HG02973 (cell line): ENCODE measurements at regions not wholly inside any gene's neighbourhood (a gene's known extent, or its start where the extent isn't known, plus 50 kb on each side); places are given as distances from the start of the nearest gene placed in this dataset.
"Not testable (repeated sequence)": the region's sequence is repeated elsewhere in the genome, so short reads cannot be mapped to it uniquely, and the experiment has no call there.

Experiments
- ATAC-seq: cut with Tn5 transposase; IDR thresholded peaks from one replicate; pipeline ENCODE4 v1.9.1; 2021; ENCODE audit warnings: moderate library complexity; ENCODE audit not compliant: unreplicated experiment

GRCh38 chr7:98727146-98727709 lies 110.1 kb downstream of the NPTX2 start:
- ATAC-seq: no peak

DNA sequence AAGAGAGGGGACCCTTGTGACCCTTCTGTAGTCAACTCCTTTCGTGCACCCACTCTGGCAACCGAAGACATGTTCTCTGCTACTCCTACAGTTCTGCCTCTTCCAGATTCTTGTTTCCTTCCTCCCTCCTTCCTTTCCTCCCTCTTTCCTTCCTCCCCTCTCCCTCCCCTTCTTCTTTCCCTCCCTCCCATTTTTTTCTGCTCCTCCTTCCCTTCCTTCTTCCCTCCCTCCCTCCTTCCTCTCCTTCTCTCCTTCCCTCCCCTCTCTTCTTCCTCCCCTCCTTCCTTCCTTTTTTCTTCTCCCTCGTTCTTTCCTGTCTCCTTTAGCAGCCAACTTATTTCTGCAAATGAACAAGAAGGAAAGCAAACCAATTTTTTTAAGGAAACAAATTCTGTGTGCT lies 111.5 kb downstream of the NPTX2 start:
- no peak for ATAC-seq

DNA sequence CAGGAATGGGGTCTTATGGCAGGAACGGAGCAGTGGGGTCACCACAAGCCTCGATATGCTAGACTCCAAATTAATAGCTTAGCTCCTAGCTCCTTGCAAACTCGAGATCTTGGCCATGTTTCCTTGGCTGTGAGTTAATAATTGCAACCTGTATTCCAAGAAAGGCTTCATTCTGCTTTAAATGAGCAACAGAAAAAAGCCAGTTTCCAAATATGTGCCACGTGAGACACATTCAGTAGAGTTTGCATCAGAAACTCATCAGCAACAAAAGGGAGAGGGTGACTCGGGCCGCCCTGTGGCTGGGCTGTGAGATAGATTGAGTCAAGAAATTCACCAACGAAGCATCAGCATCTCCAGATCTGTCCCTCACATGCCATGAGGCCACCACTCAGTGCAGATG lies 112.0 kb downstream of the NPTX2 start:
- no peak for ATAC-seq

- no peak for ATAC-seq
Measured at GRCh38 chr7:98730326-98730725, 113.2 kb downstream of the NPTX2 start.

DNA sequence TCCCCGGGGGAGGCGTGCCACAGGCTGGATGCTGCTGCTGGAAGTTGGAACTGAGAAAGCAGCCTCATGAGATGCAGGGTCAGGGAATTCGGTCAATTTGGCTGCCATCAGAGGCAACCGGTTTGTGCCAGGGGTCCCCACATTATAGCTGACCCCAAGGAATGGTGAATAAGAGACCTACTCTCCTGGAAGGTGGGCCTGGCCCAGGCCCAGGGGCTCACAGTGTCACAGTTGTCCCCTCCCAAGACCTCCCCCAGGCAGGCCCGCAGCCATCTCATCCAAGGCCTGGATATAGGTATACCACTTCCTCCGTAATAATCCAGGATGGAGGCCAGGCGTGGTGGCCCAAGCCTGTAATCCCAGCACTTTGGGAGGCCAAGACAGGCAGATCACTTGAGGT lies 114.6 kb downstream of the NPTX2 start:
- no peak for ATAC-seq

- no peak for ATAC-seq
Measured at GRCh38 chr7:98733036-98733435, 116.0 kb downstream of the NPTX2 start.

- no peak for ATAC-seq
Measured at GRCh38 chr7:98735801-98736200, 118.7 kb downstream of the NPTX2 start.

- ATAC-seq: not testable (repeated sequence)
Measured at GRCh38 chr7:98736461-98736860, 119.4 kb downstream of the NPTX2 start.

- no peak for ATAC-seq
Measured at GRCh38 chr7:98737176-98737575, 120.1 kb downstream of the NPTX2 start.

DNA sequence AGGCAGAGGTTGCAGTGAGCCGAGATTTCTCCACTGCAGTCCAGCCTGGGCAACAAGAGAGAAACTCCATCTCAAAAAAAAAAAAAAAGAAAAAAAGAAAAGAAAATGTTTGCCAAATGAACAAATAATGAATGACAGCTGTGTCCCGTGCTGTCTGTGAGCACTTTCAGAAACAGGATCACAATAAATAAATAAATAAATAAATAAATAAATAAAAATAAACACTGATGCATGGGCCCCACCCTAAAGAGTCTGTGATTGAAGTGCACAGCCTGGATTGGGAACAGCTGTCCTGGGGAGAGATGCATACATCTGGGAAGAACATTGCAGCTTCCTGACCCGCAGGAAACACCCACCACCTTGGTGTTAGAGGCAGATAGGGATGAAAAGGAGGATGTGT lies 123.6 kb downstream of the NPTX2 start:
- no peak for ATAC-seq

- no peak for ATAC-seq
Measured at GRCh38 chr7:98745722-98746318, 124.0 kb downstream of the TMEM130 start.

DNA sequence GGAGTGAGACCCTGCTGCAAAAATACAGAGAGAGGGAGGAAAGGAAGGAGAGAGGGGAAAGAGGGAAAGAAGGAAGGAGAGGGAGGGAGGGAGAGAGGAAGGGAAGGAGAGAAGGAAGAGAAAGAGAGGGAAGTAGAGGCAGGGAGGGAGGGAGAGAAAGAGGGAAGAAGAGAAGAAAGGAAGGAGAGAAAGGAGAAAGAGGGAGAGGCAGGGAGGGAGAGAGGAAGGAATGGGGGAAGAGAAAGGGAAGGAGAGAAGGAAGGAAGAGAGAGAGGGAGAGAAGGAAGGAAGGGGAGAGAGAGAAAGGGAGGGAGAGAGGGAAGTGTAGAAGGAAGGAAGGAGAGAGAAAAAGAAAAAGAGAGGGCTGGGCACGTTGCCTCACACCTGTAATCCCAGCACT lies 121.7 kb downstream of the TMEM130 start:
- no peak for ATAC-seq

- ATAC-seq: no peak
Measured at GRCh38 chr7:98753176-98753575, 116.6 kb downstream of the TMEM130 start.

DNA sequence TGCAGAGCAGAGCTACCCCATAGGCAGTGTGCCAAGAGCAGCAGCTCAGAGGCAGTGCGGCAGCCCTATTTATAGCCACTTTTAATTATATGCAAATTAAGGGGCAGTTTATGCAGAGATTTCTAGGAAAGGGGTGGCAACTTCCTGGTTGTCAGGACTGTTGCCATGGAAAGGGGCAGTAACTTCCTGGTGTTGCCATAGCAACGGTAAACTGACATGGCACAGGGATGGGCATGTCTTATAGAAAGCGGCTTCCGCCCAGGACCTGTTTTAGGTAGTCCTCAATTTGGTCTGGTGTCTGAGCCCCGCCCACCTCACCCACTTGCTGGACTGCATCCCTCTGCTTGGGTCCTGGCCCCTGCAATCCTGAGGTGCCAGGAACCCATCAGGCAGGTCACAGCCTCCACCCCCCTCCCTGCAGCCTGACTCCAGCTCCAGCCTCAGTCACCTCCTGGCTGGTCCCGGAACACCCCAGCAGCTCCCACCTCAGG lies 115.8 kb downstream of the TMEM130 start:
- ATAC-seq: no peak

DNA sequence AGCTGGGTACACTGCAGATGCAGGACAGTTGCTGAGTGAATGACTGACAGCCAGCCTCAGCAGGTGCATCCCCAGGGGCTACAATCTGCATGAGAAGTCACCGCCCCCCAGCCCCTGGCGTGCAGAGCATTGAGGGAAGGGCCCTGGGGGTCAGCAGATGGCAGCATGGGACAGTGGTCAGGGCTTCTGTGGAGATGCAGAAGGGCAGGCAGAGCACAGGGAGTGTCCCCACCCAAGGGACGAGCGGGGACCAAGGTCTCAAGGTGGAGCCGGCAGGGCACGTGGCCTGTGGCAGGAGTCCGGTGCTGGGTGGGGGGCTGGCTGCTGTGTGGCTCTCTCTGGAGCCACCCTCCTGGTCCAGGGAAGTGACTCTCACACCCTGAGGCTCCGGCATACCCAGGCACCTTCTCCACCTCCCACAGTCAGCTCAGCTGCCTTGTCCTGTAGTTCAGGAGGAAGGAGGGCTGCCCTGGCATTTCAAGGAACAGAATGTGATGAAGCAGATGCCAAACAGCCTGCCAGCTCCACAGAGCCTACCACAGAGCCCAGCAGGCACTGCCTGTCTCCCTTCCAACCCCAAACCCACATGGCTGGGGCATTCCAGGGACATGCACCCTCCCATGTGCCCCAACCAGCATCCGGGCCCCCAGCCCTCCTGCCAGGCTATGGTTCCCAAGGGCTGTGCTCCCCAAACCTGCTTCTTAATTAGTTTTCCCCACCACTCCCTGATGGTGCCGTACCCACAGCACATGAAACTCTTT lies 114.5 kb downstream of the TMEM130 start:
- no peak for ATAC-seq

DNA sequence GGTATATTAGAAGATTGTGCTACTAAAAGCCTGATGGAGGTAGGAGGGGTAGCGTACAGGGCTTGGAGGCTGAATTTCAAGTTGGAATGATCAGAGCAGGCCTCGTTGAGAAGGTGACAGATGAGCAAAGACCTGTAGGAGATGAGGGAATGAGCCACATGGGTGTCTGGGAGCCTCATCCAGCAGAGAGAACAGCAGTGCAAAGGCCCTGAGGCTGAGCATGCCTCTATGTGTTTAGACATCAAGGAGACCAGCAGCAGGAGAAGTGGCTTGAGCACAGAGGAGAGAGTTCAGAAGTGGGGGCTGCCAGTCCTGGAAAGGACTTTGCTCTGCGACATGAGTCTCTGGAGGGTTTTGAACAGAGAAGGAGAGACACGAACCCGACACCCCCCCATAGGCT lies 111.7 kb downstream of the TMEM130 start:
- no peak for ATAC-seq

DNA sequence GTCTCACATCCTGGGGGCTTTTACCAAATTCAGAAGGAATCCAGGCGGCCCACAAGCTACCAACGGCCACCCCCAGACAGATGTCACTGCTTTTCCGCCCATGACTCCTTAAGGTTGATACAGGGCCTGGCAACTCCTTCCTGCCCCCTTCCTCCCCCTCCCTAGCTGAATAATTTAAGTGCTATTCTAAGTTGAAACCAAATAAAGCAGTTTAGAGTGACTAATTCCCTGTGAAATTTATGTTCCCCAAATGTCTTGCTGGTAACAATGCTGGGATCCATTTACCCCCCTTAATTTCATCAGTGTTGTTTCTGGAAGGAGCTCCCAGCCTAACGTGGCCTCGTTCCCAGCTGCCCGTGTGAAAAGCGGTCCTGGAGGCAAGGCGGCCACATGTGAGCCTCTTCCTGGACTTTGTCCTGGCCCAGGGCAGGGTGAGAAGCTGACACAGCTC lies 109.6 kb downstream of the TMEM130 start:
- no peak for ATAC-seq

- ATAC-seq: no peak
Measured at GRCh38 chr7:98761225-98761624, 108.6 kb downstream of the TMEM130 start.

- no peak for ATAC-seq
Measured at GRCh38 chr7:98762620-98763019, 107.2 kb downstream of the TMEM130 start.

DNA sequence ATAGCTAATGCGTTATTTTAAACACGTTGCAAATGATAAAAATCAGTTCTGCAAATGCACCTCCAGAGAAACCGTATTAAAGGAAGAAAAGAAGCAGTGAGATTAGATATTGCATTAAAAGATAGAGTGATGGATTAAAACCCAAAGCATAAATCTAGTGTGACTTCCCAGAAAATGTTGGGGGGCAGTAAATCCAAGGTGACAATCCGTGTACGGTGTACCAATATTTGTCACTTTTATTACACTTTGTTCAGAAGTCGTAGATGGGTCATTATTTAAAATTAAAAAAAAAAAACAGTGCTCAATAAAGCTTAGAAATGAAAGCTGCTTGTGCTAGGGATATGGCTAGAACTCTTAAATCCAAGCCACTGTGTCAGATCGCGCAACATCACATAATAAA lies 106.4 kb downstream of the TMEM130 start:
- ATAC-seq: no peak

DNA sequence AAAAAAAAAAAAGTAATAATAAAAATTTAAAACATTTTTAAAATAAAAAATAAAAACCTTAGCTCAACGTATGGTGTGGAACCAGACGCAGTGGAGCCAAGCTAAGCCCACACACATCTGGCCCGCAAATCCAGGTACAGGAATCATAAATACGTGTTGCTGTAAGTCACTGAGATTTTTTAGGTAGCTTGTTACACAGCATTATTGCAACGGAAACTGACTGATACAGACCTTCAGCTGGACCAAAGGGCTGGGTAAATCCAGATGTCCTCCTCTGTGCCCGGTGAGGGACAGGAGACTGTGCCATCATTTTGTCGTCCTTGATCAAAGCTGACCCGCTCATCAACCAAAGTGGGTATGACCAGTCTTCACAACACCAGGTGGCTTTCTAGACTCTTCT lies 104.9 kb downstream of the TMEM130 start:
- no peak for ATAC-seq

DNA sequence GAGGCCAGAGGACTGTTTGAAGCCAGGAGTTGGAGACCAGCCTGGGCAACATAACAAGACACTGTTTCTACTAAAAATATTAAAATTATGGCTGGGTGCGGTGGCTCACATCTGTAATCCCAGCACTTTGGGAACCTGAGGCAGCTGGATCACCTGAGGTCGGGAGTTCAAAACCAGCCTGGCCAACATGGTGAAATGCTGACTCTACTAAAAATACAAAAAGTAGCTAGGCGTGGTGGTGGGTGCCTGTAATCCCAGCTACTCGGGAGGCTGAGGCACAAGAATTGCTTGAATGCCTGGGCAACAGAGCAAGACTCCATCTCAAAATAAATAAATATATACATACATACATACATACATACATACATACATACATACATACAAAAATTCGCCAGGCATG lies 99.7 kb downstream of the TMEM130 start:
- ATAC-seq: not testable (repeated sequence)
